Cardiac muscle cell (in vitro differentiated cells and primary cell): ENCODE measurements at regions not wholly inside any gene's neighbourhood (a gene's known extent, or its start where the extent isn't known, plus 50 kb on each side); places are given as distances from the start of the nearest gene placed in this dataset.

Experiments
- DNase-seq, 2 donors: peaks; one replicate each; pipeline versions ENCODE4 v3.0.0 to v3.0.0-alpha.2; 2010 to 2017; ENCODE audit warnings: low read depth in 1 of 2, low spot score in 1 of 2
- H3K27ac ChIP-seq: fragments of 200-600 bp; sonication (generic); 2 replicates; pipeline ENCODE4 v1.5.1; 2016
- H3K27me3 ChIP-seq: fragments of 200-600 bp; sonication (generic); 2 replicates; pipeline ENCODE4 v1.6.0; 2016; ENCODE audit warnings: control low read depth
- H3K36me3 ChIP-seq: fragments of 200-600 bp; sonication (generic); 2 replicates; pipeline ENCODE4 v1.5.1; 2016; ENCODE audit warnings: control low read depth
- H3K4me1 ChIP-seq: fragments of 200-600 bp; sonication (generic); 2 replicates; pipeline ENCODE4 v1.8.1; 2017; ENCODE audit warnings: low read depth, mild to moderate bottlenecking, mixed run types
- H3K4me3 ChIP-seq: fragments of 200-600 bp; sonication (generic); 2 replicates; pipeline ENCODE4 v1.5.1; 2016; ENCODE audit warnings: mild to moderate bottlenecking
- H3K9me3 ChIP-seq: fragments of 200-600 bp; sonication (generic); 2 replicates; pipeline ENCODE4 v1.5.1; 2017; ENCODE audit warnings: low read depth, mild to moderate bottlenecking, control low read depth
- CTCF ChIP-seq: IDR thresholded peaks from 2 replicates; pipeline ENCODE4 v1.5.1; 2012; ENCODE audit warnings: low read depth, mild to moderate bottlenecking, low read length

GRCh38 chr3:194536871-194537637 lies 50.3 kb upstream of the ATP13A3 start:
- TF ChIP-seq CTCF, result no peak
- peak overlapping the region; percentile 38 for H3K27ac ChIP-seq
- no peaks in the 10 kb centered on the region for H3K4me1 ChIP-seq
- H3K27me3 ChIP-seq, result no peaks in the 10 kb centered on the region
- H3K36me3 ChIP-seq, result no peaks in the 10 kb centered on the region
- no peaks in the 10 kb centered on the region for H3K9me3 ChIP-seq
- H3K4me3 ChIP-seq, result no peak overlapping the region
- no peak for DNase-seq
